Large intestine (tissue), 3 donors: ENCODE measurements at regions not wholly inside any gene's neighbourhood (a gene's known extent, or its start where the extent isn't known, plus 50 kb on each side); places are given as distances from the start of the nearest gene placed in this dataset.

Experiments used
- DNase-seq, 2 donors: peaks; one replicate each; pipeline versions ENCODE4 v3.0.0 to v3.0.0-alpha.2; 2013
- H3K27ac ChIP-seq: one replicate; pipeline ENCODE4 v1.5.1; 2013; ENCODE audit warnings: low read length
- H3K27me3 ChIP-seq: 2 replicates; pipeline ENCODE4 v1.6.1; 2013; ENCODE audit warnings: low read length; ENCODE audit not compliant: control insufficient read depth, insufficient read depth
- H3K36me3 ChIP-seq: 2 replicates; pipeline ENCODE4 v1.6.1; 2013; ENCODE audit warnings: low read length; ENCODE audit not compliant: control insufficient read depth, insufficient read depth
- H3K4me1 ChIP-seq: one replicate; pipeline ENCODE4 v1.6.1; 2013; ENCODE audit warnings: low read length; ENCODE audit not compliant: control insufficient read depth, insufficient read depth
- H3K4me3 ChIP-seq: one replicate; pipeline ENCODE4 v1.5.1; 2013; ENCODE audit warnings: low read length
- H3K9me3 ChIP-seq: one replicate; pipeline ENCODE4 v1.6.1; 2013; ENCODE audit warnings: mild to moderate bottlenecking, low read depth, low read length, moderate library complexity; ENCODE audit not compliant: control insufficient read depth
- WGBS: methylation state at CpG from one replicate; pipeline ENCODE4 v1.1.5; 2013; ENCODE audit warnings: low lambda C conversion rate; ENCODE audit not compliant: insufficient coverage; 5-methylcytosine and 5-hydroxymethylcytosine counted together

DNA sequence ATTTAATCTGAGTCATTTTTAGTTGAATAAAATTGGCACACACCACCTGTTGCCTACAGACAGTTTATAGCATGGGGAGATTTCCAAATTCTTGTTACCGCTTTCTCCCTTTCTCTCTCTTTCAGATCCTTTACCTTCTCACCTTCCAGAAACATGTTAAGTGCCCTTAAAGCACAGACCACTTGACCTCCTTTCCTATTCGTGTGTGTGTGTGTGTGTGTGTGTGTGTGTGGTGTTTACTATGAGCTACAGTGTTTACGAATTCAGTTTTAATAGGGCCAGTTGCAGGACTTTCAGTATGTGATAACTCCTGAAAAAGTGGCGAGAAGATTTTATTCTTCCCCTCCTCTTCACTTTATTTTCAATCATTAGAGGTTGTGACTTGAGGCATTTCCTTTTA, 258.1 kb downstream of the BMP2 start:
- DNase-seq, result no peak
- Histone ChIP-seq H3K27ac (no peak overlapping the region), H3K27me3 (no peaks in the 10 kb centered on the region), H3K4me1 (no peaks in the 10 kb centered on the region), H3K4me3 (no peak overlapping the region), H3K9me3 (no peaks in the 10 kb centered on the region), H3K36me3 (no peaks in the 10 kb centered on the region)
- 60% methylated on average over 1 of the region's 4 CpGs for WGBS

DNA sequence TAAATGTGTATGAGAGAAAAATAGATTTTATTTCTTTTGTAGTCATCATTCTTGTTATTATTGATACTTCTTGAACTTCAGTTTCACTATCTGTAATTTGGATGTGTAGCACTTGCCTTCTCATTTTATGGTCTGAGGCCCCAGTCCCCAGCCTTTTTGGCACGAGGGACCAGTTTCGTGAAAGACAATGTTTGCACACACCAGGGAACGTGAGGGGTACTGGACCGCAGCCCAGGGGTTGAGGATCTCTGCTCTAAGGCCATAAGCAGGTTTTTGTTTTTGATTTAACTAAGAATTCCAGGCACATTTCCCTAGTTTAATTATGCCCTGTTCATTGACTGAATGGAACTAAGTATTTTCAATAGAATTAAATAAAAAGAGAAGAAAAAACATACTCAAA, 261.5 kb downstream of the BMP2 start:
- Histone ChIP-seq H3K27ac (no peak overlapping the region), H3K4me1 (no peaks in the 10 kb centered on the region), H3K36me3 (no peaks in the 10 kb centered on the region), H3K4me3 (no peak overlapping the region), H3K27me3 (no peaks in the 10 kb centered on the region), H3K9me3 (no peaks in the 10 kb centered on the region)
- no CpG with 5 or more reads among the region's 4 CpGs for WGBS
- DNase-seq, result no peak

DNA sequence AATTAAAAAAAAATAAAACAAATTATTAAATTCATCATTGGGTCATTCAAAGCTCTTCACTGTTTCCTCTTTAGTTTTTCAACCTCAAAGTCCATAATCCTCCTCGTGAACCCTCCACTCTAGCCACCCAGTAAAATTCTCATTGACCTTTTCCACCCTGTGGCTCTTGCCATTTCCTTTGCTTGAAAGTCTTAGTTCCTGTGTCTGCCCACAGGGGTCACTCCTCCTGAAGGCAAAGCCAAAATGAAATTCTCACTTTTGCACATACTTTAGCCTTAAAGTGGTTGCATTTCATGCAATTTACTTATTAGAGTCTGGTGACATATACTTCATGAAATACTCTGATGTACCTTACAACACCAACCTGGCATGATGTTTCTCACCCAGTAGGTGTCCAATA, 263.7 kb downstream of the BMP2 start:
- 38% methylated on average over 1 of the region's 1 CpG for WGBS
- Histone ChIP-seq H3K4me3 (no peak overlapping the region), H3K27ac (no peak overlapping the region), H3K4me1 (no peaks in the 10 kb centered on the region), H3K36me3 (no peaks in the 10 kb centered on the region), H3K27me3 (no peaks in the 10 kb centered on the region), H3K9me3 (no peaks in the 10 kb centered on the region)
- DNase-seq, result no peak

DNA sequence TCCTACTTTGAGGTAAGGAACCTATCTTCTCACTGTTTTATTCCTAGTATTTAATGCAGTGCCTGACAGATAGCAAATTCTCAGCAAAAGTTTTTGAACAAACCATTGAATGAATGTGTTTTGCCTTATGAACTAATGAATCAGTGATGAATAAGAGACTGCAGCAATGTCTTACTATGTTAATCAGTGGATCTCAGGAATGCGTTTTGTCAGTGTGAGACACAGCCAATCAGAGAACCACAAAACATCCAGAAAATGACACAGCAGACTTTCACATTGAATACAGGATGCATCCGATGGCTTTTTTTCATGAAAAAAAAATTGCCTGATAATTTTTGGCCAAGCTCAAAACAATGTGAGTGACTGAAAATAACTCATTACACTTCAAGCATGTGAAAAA, 270.5 kb downstream of the BMP2 start:
- DNase-seq, result no peak
- no peaks in the 10 kb centered on the region for H3K36me3 ChIP-seq
- WGBS, result 100% methylated on average over 1 of the region's 2 CpGs
- H3K27ac ChIP-seq, result no peak overlapping the region
- H3K4me1 ChIP-seq, result no peaks in the 10 kb centered on the region
- H3K4me3 ChIP-seq, result no peak overlapping the region
- H3K27me3 ChIP-seq, result no peaks in the 10 kb centered on the region
- no peaks in the 10 kb centered on the region for H3K9me3 ChIP-seq

DNA sequence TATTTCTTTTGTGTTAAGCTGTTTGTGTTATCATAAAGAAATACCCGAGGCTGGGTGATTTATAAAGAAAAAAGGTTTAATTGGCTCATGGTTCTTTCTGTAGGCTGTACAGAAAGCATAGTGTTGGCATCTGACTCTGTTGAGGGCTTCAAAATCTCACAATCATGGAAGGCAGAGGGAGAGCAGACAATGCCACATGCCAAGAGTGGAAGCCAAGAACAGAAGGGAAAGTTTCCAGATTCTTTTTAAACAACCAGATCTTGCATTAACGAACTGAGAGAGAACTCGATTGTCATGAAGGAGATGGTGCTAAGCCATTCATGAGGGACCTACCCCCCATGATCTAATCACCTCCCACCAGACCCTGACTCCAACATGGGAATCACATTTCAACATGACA, 290.1 kb downstream of the BMP2 start:
- Histone ChIP-seq H3K4me3 (no peak overlapping the region), H3K36me3 (no peaks in the 10 kb centered on the region), H3K4me1 (no peaks in the 10 kb centered on the region), H3K27me3 (peaks cover 2% of the 10 kb centered on the region), H3K9me3 (no peaks in the 10 kb centered on the region), H3K27ac (no peak overlapping the region)
- no CpG with 5 or more reads among the region's 3 CpGs for WGBS
- DNase-seq, result no peak

DNA sequence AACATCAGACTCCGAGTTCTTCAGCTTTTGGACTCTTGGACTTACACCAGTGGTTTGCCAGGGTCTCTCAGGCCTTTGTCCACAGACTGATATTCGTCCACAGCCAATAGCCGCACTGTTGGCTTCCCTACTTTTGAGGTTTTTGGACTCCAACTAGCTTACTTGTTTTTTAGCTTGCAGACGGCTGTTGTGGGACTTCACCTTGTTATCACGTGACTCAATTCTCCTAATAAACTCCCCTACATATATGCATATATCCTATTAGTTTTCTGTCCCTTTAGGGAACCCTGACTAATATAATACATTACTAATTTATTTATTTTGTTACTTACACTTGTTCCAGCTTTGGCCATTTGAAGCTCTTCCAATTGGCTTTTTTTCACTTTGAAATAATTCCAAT, 311.3 kb downstream of the BMP2 start:
- no peaks in the 10 kb centered on the region for H3K36me3 ChIP-seq
- WGBS, result no CpG with 5 or more reads among the region's 5 CpGs
- no peaks in the 10 kb centered on the region for H3K27me3 ChIP-seq
- no peak overlapping the region for H3K27ac ChIP-seq
- H3K4me1 ChIP-seq, result no peaks in the 10 kb centered on the region
- no peak overlapping the region for H3K4me3 ChIP-seq
- no peaks in the 10 kb centered on the region for H3K9me3 ChIP-seq
- no peak for DNase-seq

DNA sequence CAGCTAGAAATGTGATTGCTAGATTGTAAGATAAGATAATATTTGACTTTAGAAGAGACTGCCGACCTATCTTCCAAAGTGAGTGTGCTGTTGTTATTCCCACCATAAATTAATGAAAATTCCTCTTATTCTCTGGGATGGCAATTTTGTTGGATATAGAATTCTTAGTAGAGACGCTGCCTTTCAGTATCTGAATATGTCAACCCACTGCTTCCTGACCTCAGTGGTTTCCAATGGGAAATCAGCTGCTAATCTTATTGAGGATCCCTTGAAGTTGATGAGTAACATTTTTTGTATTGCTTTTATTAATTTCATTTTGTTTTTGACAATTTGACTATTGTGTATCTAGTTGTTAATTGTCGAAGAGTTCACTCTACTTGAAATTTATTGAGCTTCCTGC, 313.0 kb downstream of the BMP2 start:
- H3K27ac ChIP-seq, result no peak overlapping the region
- DNase-seq, result no peak
- H3K4me3 ChIP-seq, result no peak overlapping the region
- no peaks in the 10 kb centered on the region for H3K36me3 ChIP-seq
- no peaks in the 10 kb centered on the region for H3K9me3 ChIP-seq
- 94% methylated on average over 2 of the region's 3 CpGs for WGBS
- H3K27me3 ChIP-seq, result no peaks in the 10 kb centered on the region
- no peaks in the 10 kb centered on the region for H3K4me1 ChIP-seq

DNA sequence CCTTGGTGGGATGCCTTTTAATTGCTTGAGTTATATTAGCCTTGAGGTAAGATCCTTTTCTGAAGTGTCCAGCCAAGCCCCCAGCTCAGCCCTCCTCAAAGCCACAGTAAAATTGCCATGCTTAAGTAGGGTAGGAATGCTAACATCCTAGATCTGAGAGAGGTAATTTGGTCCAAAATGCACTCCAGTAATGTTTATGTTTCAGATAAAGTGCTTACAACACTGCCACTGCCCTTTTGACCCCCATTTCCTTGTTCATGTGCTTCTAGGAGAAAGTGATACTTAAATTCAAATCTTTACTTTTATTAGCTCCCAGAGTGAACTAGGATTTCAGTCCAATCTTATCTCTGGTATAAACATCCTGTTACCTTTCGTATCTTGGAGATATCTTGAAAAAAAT, 318.0 kb downstream of the BMP2 start:
- H3K27me3 ChIP-seq, result no peaks in the 10 kb centered on the region
- peaks cover 4% of the 10 kb centered on the region for H3K4me1 ChIP-seq
- 33% methylated on average over 1 of the region's 1 CpG for WGBS
- peak; percentile 45 to 74 for DNase-seq
- no peaks in the 10 kb centered on the region for H3K36me3 ChIP-seq
- no peak overlapping the region for H3K4me3 ChIP-seq
- no peaks in the 10 kb centered on the region for H3K9me3 ChIP-seq
- no peak overlapping the region for H3K27ac ChIP-seq

DNA sequence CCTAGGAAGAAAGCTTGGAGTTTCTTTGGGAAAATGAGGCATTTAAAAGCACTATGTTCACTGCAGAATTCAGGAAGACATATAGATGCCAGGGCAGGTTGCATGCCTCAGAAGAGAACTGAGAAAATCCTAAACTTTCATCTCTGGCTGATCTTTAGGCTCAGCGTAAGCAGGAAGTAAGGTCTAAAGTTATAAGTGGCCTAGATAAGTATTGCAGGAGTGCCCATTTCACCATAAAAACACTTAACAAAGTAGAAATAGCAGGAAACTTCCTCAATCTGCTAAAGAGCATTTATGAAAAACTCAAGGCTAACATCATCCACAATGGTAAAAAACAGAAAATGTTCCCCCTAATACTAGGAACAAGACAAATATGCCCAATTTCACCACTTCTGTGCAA, 320.3 kb downstream of the BMP2 start:
- H3K4me1 ChIP-seq, result peaks cover 14% of the 10 kb centered on the region
- no peak overlapping the region for H3K4me3 ChIP-seq
- no peak for DNase-seq
- H3K27me3 ChIP-seq, result no peaks in the 10 kb centered on the region
- no peaks in the 10 kb centered on the region for H3K9me3 ChIP-seq
- no peak overlapping the region for H3K27ac ChIP-seq
- no peaks in the 10 kb centered on the region for H3K36me3 ChIP-seq
- WGBS, result 100% methylated on average over 1 of the region's 1 CpG

DNA sequence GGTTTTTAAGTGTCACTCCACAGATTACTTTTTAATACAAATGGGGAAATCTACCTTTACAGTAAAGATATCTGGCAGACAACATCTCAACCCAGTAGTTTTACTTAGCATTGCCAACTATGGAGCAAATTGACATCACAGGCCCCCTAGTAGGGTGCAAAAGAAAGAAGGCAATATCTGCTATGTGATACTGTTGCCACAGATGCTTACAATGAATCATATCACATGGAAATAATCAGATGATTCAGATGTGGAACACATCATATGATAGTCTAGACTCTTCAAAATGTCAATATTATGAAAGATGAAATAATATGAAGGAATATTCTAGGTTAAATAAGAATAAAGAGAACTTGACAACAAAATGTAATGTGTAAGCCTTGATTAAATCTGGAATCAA, 322.5 kb downstream of the BMP2 start:
- Histone ChIP-seq H3K4me1 (peaks cover 14% of the 10 kb centered on the region), H3K27me3 (no peaks in the 10 kb centered on the region), H3K27ac (no peak overlapping the region), H3K9me3 (no peaks in the 10 kb centered on the region), H3K36me3 (no peaks in the 10 kb centered on the region), H3K4me3 (no peak overlapping the region)
- DNase-seq, result no peak

DNA sequence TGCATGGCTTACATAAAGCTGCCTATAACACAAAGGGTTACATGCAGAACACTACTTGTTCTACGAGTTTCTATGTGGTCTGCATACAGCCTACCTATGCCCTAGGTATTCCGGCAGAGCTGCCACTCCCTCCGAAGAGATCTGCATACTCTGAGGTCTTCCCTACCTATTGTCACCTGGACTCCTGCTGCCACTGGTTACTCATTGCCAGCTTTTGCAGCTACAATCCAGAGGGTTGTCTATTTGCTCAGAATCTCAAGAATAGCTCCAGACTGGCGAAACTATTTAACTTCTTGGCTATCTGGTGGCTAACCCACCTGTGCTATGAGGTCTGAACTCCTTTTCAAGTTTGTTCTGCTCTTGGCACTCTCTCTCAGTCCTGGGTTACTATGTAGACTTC, 323.3 kb downstream of the BMP2 start:
- no CpG with 5 or more reads among the region's 4 CpGs for WGBS
- no peak overlapping the region for H3K4me3 ChIP-seq
- H3K27ac ChIP-seq, result peak overlapping the region; percentile 39
- H3K4me1 ChIP-seq, result peaks cover 13% of the 10 kb centered on the region
- DNase-seq, result peak; percentile 51 to 75
- H3K9me3 ChIP-seq, result no peaks in the 10 kb centered on the region
- H3K36me3 ChIP-seq, result no peaks in the 10 kb centered on the region
- no peaks in the 10 kb centered on the region for H3K27me3 ChIP-seq
